ENCODE measurements at regions not wholly inside any gene's neighbourhood (a gene's known extent, or its start where the extent isn't known, plus 50 kb on each side); places are given as distances from the start of the nearest gene placed in this dataset.
"Not testable (repeated sequence)": the region's sequence is repeated elsewhere in the genome, so short reads cannot be mapped to it uniquely, and the experiment has no call there.

- TF ChIP-seq CTCF, POLR2A (IDR thresholded peaks at IDR 0.05): not testable (repeated sequence)
Measured at GRCh38 chr16:62724670-62725269, 688.5 kb upstream of the CDH8 start.
